HG02870 (cell line): ENCODE measurements at regions not wholly inside any gene's neighbourhood (a gene's known extent, or its start where the extent isn't known, plus 50 kb on each side); places are given as distances from the start of the nearest gene placed in this dataset.

Experiments used
- ATAC-seq: cut with Tn5 transposase; IDR thresholded peaks from one replicate; pipeline ENCODE4 v1.9.1; 2021; ENCODE audit warnings: mild to moderate bottlenecking, moderate library complexity; ENCODE audit not compliant: unreplicated experiment

GRCh38 chr9:18333157-18333556 lies 140.8 kb upstream of the ADAMTSL1 start:
- no peak for ATAC-seq

- ATAC-seq, result no peak
Observed at GRCh38 chr9:18335825-18336224, 138.1 kb upstream of the ADAMTSL1 start.

- ATAC-seq, result no peak
Observed at GRCh38 chr9:18338042-18338441, 135.9 kb upstream of the ADAMTSL1 start.

- no peak for ATAC-seq
Observed at GRCh38 chr9:18343784-18344183, 130.2 kb upstream of the ADAMTSL1 start.

- ATAC-seq, result no peak
Observed at GRCh38 chr9:18346745-18347144, 127.2 kb upstream of the ADAMTSL1 start.

- ATAC-seq, result no peak
Observed at GRCh38 chr9:18347386-18348082, 126.4 kb upstream of the ADAMTSL1 start.

GRCh38 chr9:18348083-18348475 lies 125.9 kb upstream of the ADAMTSL1 start:
- ATAC-seq, result no peak

GRCh38 chr9:18349530-18349929 lies 124.4 kb upstream of the ADAMTSL1 start:
- ATAC-seq, result no peak

- ATAC-seq, result no peak
Observed at GRCh38 chr9:18350036-18350435, 123.9 kb upstream of the ADAMTSL1 start.

GRCh38 chr9:18350995-18351595 lies 122.9 kb upstream of the ADAMTSL1 start:
- no peak for ATAC-seq

- ATAC-seq, result no peak
Observed at GRCh38 chr9:18352711-18353110, 121.2 kb upstream of the ADAMTSL1 start.

- no peak for ATAC-seq
Observed at GRCh38 chr9:18353473-18353872, 120.5 kb upstream of the ADAMTSL1 start.

GRCh38 chr9:18357321-18357720 lies 116.6 kb upstream of the ADAMTSL1 start:
- no peak for ATAC-seq

- ATAC-seq, result no peak
Observed at GRCh38 chr9:18358325-18358724, 115.6 kb upstream of the ADAMTSL1 start.

- ATAC-seq, result no peak
Observed at GRCh38 chr9:18359335-18359734, 114.6 kb upstream of the ADAMTSL1 start.

GRCh38 chr9:18360005-18360404 lies 113.9 kb upstream of the ADAMTSL1 start:
- no peak for ATAC-seq

GRCh38 chr9:18361646-18362045 lies 112.3 kb upstream of the ADAMTSL1 start:
- no peak for ATAC-seq

GRCh38 chr9:18362166-18362565 lies 111.8 kb upstream of the ADAMTSL1 start:
- ATAC-seq, result no peak

- ATAC-seq, result peak; percentile 43
Observed at GRCh38 chr9:18362901-18363685, 110.9 kb upstream of the ADAMTSL1 start.

- ATAC-seq, result no peak
Observed at GRCh38 chr9:18365651-18366050, 108.3 kb upstream of the ADAMTSL1 start.

- peak; percentile 77 for ATAC-seq
Observed at GRCh38 chr9:18366184-18366583, 107.8 kb upstream of the ADAMTSL1 start.

- no peak for ATAC-seq
Observed at GRCh38 chr9:18368206-18368605, 105.7 kb upstream of the ADAMTSL1 start.
